OCI-LY1 (cell line): ENCODE measurements at regions not wholly inside any gene's neighbourhood (a gene's known extent, or its start where the extent isn't known, plus 50 kb on each side); places are given as distances from the start of the nearest gene placed in this dataset.

Experiments used
- H2AFZ ChIP-seq: fragments of 200-600 bp; sonication (generic), shearing (Covaris generic); 2 replicates; pipeline ENCODE4 v1.6.0; 2014; ENCODE audit warnings: antibody characterized with exemption, mild to moderate bottlenecking, low read length
- H3F3A ChIP-seq: fragments of 200-600 bp; sonication (generic), shearing (Covaris generic); 2 replicates; pipeline ENCODE4 v1.6.0; 2014; ENCODE audit warnings: mild to moderate bottlenecking, antibody characterized with exemption, low read length, moderate library complexity; ENCODE audit not compliant: insufficient read depth
- H3K27ac ChIP-seq: fragments of 200-600 bp; sonication (generic); 2 replicates; pipeline ENCODE4 v1.5.1; 2014; ENCODE audit warnings: low read length, mixed run types, mild to moderate bottlenecking, low read depth; ENCODE audit not compliant: poor library complexity, severe bottlenecking
- H3K27me3 ChIP-seq: fragments of 200-600 bp; sonication (generic); 2 replicates; pipeline ENCODE4 v1.6.0; 2014; ENCODE audit warnings: antibody characterized with exemption, mild to moderate bottlenecking, low read length, moderate library complexity; ENCODE audit not compliant: insufficient read depth
- H3K36me3 ChIP-seq: fragments of 200-600 bp; sonication (generic); 2 replicates; pipeline ENCODE4 v1.6.1; 2014; ENCODE audit warnings: mild to moderate bottlenecking, antibody characterized with exemption, low read length, moderate library complexity, mixed read lengths; ENCODE audit not compliant: insufficient read depth
- H3K4me1 ChIP-seq: fragments of 200-600 bp; sonication (generic); 2 replicates; pipeline ENCODE4 v1.5.1; 2014; ENCODE audit warnings: mild to moderate bottlenecking, low read length, moderate library complexity; ENCODE audit not compliant: insufficient read depth, severe bottlenecking
- H3K4me2 ChIP-seq: fragments of 200-600 bp; sonication (generic), shearing (Covaris generic); 2 replicates; pipeline ENCODE4 v1.6.1; 2014; ENCODE audit warnings: low read length
- H3K4me3 ChIP-seq: fragments of 200-600 bp; sonication (generic); 2 replicates; pipeline ENCODE4 v1.5.1; 2014; ENCODE audit warnings: low read length, low read depth, mild to moderate bottlenecking, mixed read lengths; ENCODE audit not compliant: poor library complexity, severe bottlenecking
- H3K79me2 ChIP-seq: fragments of 200-600 bp; shearing (Covaris generic); 2 replicates; pipeline ENCODE4 v1.6.1; 2016; ENCODE audit warnings: mixed run types, low read length, mixed read lengths; ENCODE audit not compliant: insufficient read depth
- H3K9ac ChIP-seq: fragments of 200-600 bp; sonication (generic), shearing (Covaris generic); 2 replicates; pipeline ENCODE4 v1.6.1; 2014; ENCODE audit warnings: mild to moderate bottlenecking, low read length, mixed read lengths
- H3K9me2 ChIP-seq: fragments of 200-600 bp; sonication (generic), shearing (Covaris generic); 2 replicates; pipeline ENCODE4 v1.6.1; 2014; ENCODE audit warnings: low read depth, mild to moderate bottlenecking, low read length, mixed read lengths
- H3K9me3 ChIP-seq: fragments of 200-600 bp; shearing (Covaris generic); 2 replicates; pipeline ENCODE4 v1.6.1; 2014; ENCODE audit warnings: low read length, mixed read lengths
- H4K20me1 ChIP-seq: fragments of 200-600 bp; sonication (generic), shearing (Covaris generic); 2 replicates; pipeline ENCODE4 v1.6.0; 2016; ENCODE audit warnings: mild to moderate bottlenecking, low read length; ENCODE audit not compliant: insufficient read depth
- EZH2 ChIP-seq: fragments of 200-600 bp; sonication (generic), shearing (Covaris generic); IDR thresholded peaks from 2 replicates; pipeline ENCODE4 v1.8.0; 2017; ENCODE audit warnings: borderline replicate concordance, mixed run types, mild to moderate bottlenecking, antibody characterized with exemption, low read length, moderate library complexity, mixed read lengths
- TF ChIP-seq, protein P1 (sequence below): fragments of 200-600 bp; sonication (generic), shearing (Covaris generic); IDR thresholded peaks from 2 replicates; pipeline ENCODE4 v1.5.1; 2017; ENCODE audit warnings: mild to moderate bottlenecking, antibody characterized with exemption, low read length, moderate library complexity, mixed read lengths

DNA sequence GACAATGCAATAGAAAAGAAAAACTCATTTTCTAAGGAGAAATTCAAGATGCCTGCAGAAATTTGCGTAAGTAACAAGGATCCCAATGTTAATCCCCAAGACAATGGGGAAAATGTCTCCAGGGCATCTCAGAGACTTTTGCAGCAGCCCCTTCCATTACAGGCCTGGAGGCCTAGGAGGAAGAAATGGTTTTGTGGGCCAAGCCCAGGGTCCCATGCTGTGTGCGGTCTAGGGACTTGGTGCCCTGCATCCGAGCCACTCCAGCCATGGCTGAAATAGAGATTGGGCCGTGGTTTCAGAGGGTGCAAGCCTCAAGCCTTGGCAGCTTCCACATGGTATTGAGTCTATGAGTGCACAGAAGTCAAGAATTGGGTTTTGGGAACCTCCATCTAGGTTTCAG is 103.9 kb upstream of the ACVR1 start:
- H3K4me1 ChIP-seq = no peaks in the 10 kb centered on the region
- no peaks in the 10 kb centered on the region for H3K79me2 ChIP-seq
- TF ChIP-seq, protein P1, sequence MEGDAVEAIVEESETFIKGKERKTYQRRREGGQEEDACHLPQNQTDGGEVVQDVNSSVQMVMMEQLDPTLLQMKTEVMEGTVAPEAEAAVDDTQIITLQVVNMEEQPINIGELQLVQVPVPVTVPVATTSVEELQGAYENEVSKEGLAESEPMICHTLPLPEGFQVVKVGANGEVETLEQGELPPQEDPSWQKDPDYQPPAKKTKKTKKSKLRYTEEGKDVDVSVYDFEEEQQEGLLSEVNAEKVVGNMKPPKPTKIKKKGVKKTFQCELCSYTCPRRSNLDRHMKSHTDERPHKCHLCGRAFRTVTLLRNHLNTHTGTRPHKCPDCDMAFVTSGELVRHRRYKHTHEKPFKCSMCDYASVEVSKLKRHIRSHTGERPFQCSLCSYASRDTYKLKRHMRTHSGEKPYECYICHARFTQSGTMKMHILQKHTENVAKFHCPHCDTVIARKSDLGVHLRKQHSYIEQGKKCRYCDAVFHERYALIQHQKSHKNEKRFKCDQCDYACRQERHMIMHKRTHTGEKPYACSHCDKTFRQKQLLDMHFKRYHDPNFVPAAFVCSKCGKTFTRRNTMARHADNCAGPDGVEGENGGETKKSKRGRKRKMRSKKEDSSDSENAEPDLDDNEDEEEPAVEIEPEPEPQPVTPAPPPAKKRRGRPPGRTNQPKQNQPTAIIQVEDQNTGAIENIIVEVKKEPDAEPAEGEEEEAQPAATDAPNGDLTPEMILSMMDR = no peak
- no peak for TF ChIP-seq EZH2
- H3K36me3 ChIP-seq = no peaks in the 10 kb centered on the region
- no peaks in the 10 kb centered on the region for H3K9me2 ChIP-seq
- no peaks in the 10 kb centered on the region for H4K20me1 ChIP-seq
- no peak overlapping the region for H3K9ac ChIP-seq
- no peaks in the 10 kb centered on the region for H3K27me3 ChIP-seq
- no peaks in the 10 kb centered on the region for H3K9me3 ChIP-seq
- H3K27ac ChIP-seq = no peak overlapping the region
- no peaks in the 10 kb centered on the region for H3F3A ChIP-seq
- no peak overlapping the region for H3K4me3 ChIP-seq
- no peak overlapping the region for H3K4me2 ChIP-seq
- H2AFZ ChIP-seq = no peak overlapping the region

GRCh38 chr2:157971702-157972101 is 95.6 kb upstream of the ACVR1 start:
- no peaks in the 10 kb centered on the region for H3K27me3 ChIP-seq
- TF ChIP-seq EZH2 = no peak
- TF ChIP-seq, protein P1 = no peak
- no peak overlapping the region for H2AFZ ChIP-seq

DNA sequence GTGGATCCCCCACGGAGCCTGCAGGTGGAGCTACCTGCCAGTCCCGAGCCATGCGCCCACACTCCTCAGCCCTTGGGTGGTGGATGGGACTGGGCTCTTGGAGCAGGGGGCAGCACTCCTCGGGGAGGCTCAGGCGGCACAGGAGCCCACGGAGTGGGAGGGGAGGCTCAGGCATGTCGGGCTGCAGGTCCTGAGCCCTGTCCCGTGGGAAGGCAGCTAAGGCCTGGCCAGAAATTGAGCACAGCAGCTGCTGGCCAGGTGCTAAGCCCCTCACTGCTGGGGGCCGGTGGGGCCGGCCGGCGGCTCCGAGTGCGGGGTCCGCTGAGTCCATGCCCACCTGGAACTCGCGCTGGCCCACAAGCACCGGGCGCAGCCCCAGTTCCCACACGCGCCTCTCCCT is 91.7 kb upstream of the ACVR1 start:
- no peaks in the 10 kb centered on the region for H3F3A ChIP-seq

More at GRCh38 chr2:157971702-157972101, 95.6 kb upstream of the ACVR1 start:
- H3F3A ChIP-seq = no peaks in the 10 kb centered on the region
- no peak overlapping the region for H3K9ac ChIP-seq
- no peaks in the 10 kb centered on the region for H3K79me2 ChIP-seq
- no peaks in the 10 kb centered on the region for H3K4me1 ChIP-seq
- H3K36me3 ChIP-seq = no peaks in the 10 kb centered on the region
- no peak overlapping the region for H3K27ac ChIP-seq
- no peaks in the 10 kb centered on the region for H3K9me3 ChIP-seq
- H3K4me2 ChIP-seq = no peak overlapping the region
- no peak overlapping the region for H3K4me3 ChIP-seq
- H4K20me1 ChIP-seq = no peaks in the 10 kb centered on the region
- H3K9me2 ChIP-seq = no peaks in the 10 kb centered on the region

More for the DNA sequence above, 91.7 kb upstream of the ACVR1 start:
- no peaks in the 10 kb centered on the region for H3K4me1 ChIP-seq
- no peaks in the 10 kb centered on the region for H3K27me3 ChIP-seq
- no peak overlapping the region for H2AFZ ChIP-seq
- no peaks in the 10 kb centered on the region for H3K79me2 ChIP-seq
- no peak overlapping the region for H3K4me3 ChIP-seq
- no peak overlapping the region for H3K9ac ChIP-seq
- no peak overlapping the region for H3K4me2 ChIP-seq
- no peaks in the 10 kb centered on the region for H3K9me3 ChIP-seq
- no peak overlapping the region for H3K27ac ChIP-seq
- no peaks in the 10 kb centered on the region for H3K36me3 ChIP-seq
- no peaks in the 10 kb centered on the region for H3K9me2 ChIP-seq
- TF ChIP-seq, protein P1 = no peak
- TF ChIP-seq EZH2 = no peak
- H4K20me1 ChIP-seq = no peaks in the 10 kb centered on the region
